GM12864 (cell line): ENCODE measurements at regions not wholly inside any gene's neighbourhood (a gene's known extent, or its start where the extent isn't known, plus 50 kb on each side); places are given as distances from the start of the nearest gene placed in this dataset.

Experiments
- DNase-seq: peaks from one replicate; pipeline ENCODE4 v3.0.0-alpha.2; 2011; ENCODE audit warnings: low read depth
- H3K4me3 ChIP-seq: 2 replicates; pipeline ENCODE4 v1.5.1; 2011; ENCODE audit warnings: mild to moderate bottlenecking, low read depth, low read length, control low read depth
- CTCF ChIP-seq: IDR thresholded peaks from 2 replicates; pipeline ENCODE4 v1.5.1; 2011; ENCODE audit warnings: low read depth, mild to moderate bottlenecking, moderate library complexity, low read length, control low read depth, inconsistent platforms; ENCODE audit errors: missing control alignments

GRCh38 chr2:194363878-194364277, 1293.1 kb upstream of the SLC39A10 start:
- no peak overlapping the region for H3K4me3 ChIP-seq
- no peak for DNase-seq
- no peak for TF ChIP-seq CTCF

DNA sequence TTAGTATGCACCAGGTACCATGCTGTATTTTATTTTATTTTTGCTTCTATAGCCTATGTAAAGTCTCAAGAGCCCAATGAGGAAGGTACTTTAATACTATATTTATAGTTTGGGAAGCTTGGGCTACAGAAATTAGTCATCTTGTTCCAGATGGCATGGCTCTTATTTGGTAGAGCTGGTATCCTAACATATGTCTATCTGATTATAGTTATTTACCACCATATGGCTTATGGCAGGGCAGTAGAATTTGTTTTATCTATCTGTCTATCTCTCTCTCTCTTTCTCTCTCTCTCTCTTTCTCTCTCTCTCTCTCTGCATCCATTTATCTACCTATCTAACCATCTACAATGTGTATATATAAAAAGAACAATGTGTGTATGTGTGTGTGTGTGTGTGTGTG, 1293.7 kb upstream of the SLC39A10 start:
- no peak for TF ChIP-seq CTCF
- H3K4me3 ChIP-seq: no peak overlapping the region
- DNase-seq: no peak

DNA sequence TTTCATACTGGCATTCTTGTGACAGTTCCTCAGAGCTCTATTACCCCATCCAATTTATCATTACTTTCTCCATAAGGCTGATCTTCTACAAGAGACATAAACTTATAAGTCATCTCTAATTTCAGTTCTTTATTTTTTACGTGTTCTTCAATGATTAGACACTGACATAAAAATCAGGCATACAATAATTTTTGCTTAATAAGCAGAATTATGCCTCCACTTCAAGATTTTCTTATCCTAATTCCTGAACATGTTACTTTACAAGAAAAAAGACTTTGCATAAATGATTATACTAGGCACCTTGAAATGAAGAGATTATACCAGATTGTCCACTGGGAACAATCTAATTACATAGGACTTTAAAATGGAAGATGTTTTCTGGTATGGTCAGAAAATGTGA, 1304.5 kb upstream of the SLC39A10 start:
- no peak for TF ChIP-seq CTCF
- H3K4me3 ChIP-seq: no peak overlapping the region
- no peak for DNase-seq

- no peak for TF ChIP-seq CTCF
- no peak overlapping the region for H3K4me3 ChIP-seq
- no peak for DNase-seq
These were observed 1310.8 kb upstream of the SLC39A10 start for GRCh38 chr2:194346193-194346592.

- TF ChIP-seq CTCF: no peak
- H3K4me3 ChIP-seq: no peak overlapping the region
- no peak for DNase-seq
These were observed 1311.7 kb upstream of the SLC39A10 start for GRCh38 chr2:194345347-194345746.

GRCh38 chr2:194343167-194343566, 1313.9 kb upstream of the SLC39A10 start:
- no peak for DNase-seq
- H3K4me3 ChIP-seq: no peak overlapping the region
- no peak for TF ChIP-seq CTCF

DNA sequence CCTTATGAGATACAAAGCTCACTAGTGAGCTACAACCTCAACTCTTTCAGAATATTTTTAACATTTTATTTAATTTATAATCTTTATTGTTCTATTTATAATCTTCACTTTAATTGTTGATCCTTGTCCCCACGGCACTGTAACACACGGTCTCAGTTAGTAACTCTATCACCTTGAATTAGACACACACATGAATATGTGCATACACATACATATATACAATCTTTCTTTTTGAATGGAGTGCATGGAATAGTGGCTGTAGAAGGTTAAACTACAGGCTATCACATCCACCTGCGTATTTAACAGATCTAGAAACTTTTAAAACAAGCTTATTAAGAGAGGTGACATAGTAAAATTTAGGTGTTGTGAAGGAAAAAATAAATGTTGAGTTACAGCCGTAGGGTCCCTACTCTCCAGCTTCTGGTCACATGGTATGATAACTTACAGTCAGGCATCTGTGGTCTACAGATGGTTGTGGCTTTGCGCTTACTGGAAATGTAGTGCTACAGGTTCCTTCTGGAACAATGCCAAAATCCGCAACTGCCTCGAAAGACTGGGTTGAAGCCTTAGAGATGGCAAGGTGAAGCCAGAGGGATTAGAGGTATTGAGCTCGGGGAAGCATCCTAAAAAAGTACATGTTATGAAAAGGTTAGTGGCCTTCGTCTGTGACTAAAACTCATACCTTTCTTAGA, 1324.1 kb upstream of the SLC39A10 start:
- no peak for DNase-seq
- no peak for TF ChIP-seq CTCF

More for the DNA sequence above, 1324.1 kb upstream of the SLC39A10 start:
- H3K4me3 ChIP-seq: no peak overlapping the region
